GM19351 (cell line): ENCODE measurements at regions not wholly inside any gene's neighbourhood (a gene's known extent, or its start where the extent isn't known, plus 50 kb on each side); places are given as distances from the start of the nearest gene placed in this dataset.
A peak's percentile ranks its signal among the peaks of the same experiment; 100 is the strongest.
"Not testable (repeated sequence)": the region's sequence is repeated elsewhere in the genome, so short reads cannot be mapped to it uniquely, and the experiment has no call there.

Experiments
- ATAC-seq: cut with Tn5 transposase; IDR thresholded peaks from one replicate; pipeline ENCODE4 v1.9.1; 2021; ENCODE audit warnings: mild to moderate bottlenecking, moderate library complexity; ENCODE audit not compliant: unreplicated experiment

DNA sequence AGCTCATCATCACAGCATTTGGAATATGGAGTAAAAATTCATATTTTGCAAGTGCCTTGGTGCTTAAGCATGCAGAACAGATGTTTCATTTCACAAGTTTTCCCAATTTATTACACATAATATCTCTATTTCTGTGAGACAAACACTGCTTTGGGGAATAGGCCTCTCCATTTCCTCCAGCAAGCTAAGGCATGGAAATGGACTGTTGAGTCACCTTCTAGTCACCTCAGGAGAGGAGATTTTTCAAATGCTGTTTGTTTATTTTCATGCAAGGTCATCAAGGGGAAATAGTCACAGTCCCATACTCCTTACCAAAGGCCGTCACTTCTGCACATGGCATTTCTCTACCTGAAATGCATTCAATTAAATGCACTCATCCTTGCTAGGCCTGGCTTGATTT, 57.4 kb upstream of the NUTM2D start:
- not testable (repeated sequence) for ATAC-seq

DNA sequence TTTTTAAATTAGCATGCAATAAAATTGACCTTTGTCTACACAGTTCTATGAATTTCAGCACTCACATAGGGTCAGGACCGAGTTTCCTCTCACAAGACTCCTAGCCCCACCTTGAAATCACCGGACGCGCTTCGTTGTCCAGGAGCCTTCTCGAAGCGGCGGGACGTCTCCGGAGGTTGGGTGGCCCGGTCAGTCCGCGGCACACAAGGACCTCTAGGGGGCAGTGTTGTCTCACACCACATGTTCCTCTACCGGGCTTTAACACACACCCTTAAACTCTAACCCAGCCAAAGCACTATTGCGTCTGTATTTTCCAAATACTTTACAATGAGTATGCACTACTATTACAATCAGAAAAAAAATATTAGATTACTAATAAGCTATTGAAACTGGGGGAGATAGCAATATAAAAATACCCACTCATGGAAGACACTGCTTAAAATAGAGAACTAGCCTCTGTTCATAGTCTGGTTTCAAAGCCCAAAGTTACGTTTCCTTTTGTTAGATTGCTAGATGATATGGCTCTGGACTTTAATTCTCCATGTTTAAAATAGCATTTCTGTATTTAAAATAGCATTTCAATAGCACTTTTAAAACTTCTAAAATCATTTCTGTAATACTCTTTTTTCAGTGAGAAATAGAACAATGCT, 56.0 kb upstream of the NUTM2D start:
- ATAC-seq: peak; percentile 98

DNA sequence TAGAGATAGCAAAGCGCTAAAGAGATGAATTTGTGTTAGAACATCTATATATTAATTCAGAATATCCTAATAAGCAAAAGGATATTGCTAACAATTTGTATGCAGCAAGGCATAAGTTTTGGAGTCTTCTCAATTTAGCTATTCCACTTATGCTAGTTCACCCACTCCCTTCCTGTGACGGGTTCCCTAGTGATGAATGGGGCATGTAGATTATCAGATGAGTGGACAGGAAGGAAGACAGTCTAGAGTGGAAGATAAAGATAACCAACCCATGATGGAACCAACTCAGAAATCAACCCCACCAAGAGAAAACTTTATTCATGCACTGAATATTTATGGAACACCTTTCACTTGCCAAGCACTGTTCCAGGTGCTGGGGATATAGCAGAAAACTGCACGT, 55.4 kb upstream of the NUTM2D start:
- not testable (repeated sequence) for ATAC-seq

DNA sequence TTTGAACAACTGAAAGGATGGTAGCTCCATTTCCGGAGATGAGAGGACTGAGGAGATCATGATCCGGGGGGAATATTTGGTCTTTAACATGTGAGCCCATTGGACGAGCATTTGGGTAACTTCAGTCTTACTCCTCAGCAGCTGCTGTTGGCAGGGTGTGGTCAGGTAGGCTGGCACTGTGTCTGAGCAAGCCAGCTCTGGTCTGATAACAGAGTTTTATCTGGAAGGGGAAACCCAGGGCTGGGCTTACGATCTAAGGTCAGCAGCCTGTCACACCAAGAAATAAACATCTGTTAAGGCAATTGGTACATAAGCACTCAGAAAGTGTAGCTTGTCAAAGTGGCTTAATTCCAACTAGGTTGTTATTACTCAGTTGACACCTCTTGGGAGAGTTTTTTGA, 53.8 kb upstream of the NUTM2D start:
- not testable (repeated sequence) for ATAC-seq

DNA sequence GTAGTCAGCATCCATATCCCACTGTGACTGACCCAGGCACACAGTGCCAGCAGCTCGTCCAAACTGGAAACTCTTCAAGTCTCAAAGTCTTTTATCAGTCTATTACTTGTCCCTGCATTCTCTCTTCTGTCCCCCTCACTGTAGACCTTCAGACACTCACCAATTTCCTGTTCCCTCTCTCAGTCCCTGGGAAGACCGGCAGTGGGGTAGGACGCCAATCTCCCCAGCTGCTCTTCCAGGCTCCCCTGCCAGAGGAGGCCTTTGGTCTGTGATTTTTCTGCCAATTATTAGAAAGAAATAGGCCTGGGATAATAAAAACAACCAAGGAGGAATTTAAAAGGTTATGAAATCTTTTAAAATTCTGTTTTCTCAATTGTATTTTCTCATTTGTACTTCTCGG, 50.9 kb upstream of the NUTM2D start:
- not testable (repeated sequence) for ATAC-seq
